ENCODE measurements at regions not wholly inside any gene's neighbourhood (a gene's known extent, or its start where the extent isn't known, plus 50 kb on each side); places are given as distances from the start of the nearest gene placed in this dataset.
A peak's percentile ranks its signal among the peaks of the same experiment; 100 is the strongest.

GRCh38 chr2:157107877-157108276, 149.6 kb upstream of the GALNT5 start:
- DNase-seq (ENCODE audit: low read depth), result peak; percentile 71

GRCh38 chr2:157122776-157123175, 134.7 kb upstream of the GALNT5 start:
- H3K4me3 ChIP-seq (ENCODE audit: low read depth, low read length), result no peak overlapping the region
- H3K27me3 ChIP-seq (ENCODE audit: control insufficient read depth, insufficient read depth, low read length), result no peaks in the 10 kb centered on the region
- FAIRE-seq, result no peak
- TF ChIP-seq CTCF (IDR thresholded peaks at IDR 0.05; ENCODE audit: insufficient read depth, low read length, severe bottlenecking), result no peak
- DNase-seq (ENCODE audit: low read depth), result no peak
- H3K36me3 ChIP-seq (ENCODE audit: control insufficient read depth, insufficient read depth, low read length), result no peaks in the 10 kb centered on the region

More at GRCh38 chr2:157107877-157108276, 149.6 kb upstream of the GALNT5 start:
- no peak for FAIRE-seq
- Histone ChIP-seq H3K4me3 (ENCODE audit: low read depth, low read length) (no peak overlapping the region), H3K27me3 (ENCODE audit: control insufficient read depth, insufficient read depth, low read length) (no peaks in the 10 kb centered on the region), H3K36me3 (ENCODE audit: control insufficient read depth, insufficient read depth, low read length) (no peaks in the 10 kb centered on the region)
- TF ChIP-seq CTCF (IDR thresholded peaks at IDR 0.05; ENCODE audit: insufficient read depth, low read length, severe bottlenecking), result no peak

GRCh38 chr2:157124731-157125130, 132.8 kb upstream of the GALNT5 start:
- peak; percentile 47 for FAIRE-seq
- H3K27me3 ChIP-seq (ENCODE audit: control insufficient read depth, insufficient read depth, low read length), result no peaks in the 10 kb centered on the region
- no peak overlapping the region for H3K4me3 ChIP-seq (ENCODE audit: low read depth, low read length)
- DNase-seq (ENCODE audit: low read depth), result no peak
- TF ChIP-seq CTCF (IDR thresholded peaks at IDR 0.05; ENCODE audit: insufficient read depth, low read length, severe bottlenecking), result no peak
- H3K36me3 ChIP-seq (ENCODE audit: control insufficient read depth, insufficient read depth, low read length), result no peaks in the 10 kb centered on the region

GRCh38 chr2:157125685-157126084, 131.8 kb upstream of the GALNT5 start:
- FAIRE-seq (no peak), DNase-seq (ENCODE audit: low read depth) (peak; percentile 1)
- no peaks in the 10 kb centered on the region for H3K36me3 ChIP-seq (ENCODE audit: control insufficient read depth, insufficient read depth, low read length)
- TF ChIP-seq CTCF (IDR thresholded peaks at IDR 0.05; ENCODE audit: insufficient read depth, low read length, severe bottlenecking), result no peak
- H3K27me3 ChIP-seq (ENCODE audit: control insufficient read depth, insufficient read depth, low read length), result no peaks in the 10 kb centered on the region
- no peak overlapping the region for H3K4me3 ChIP-seq (ENCODE audit: low read depth, low read length)

- TF ChIP-seq CTCF (IDR thresholded peaks at IDR 0.05; ENCODE audit: insufficient read depth, low read length, severe bottlenecking), result no peak
- Histone ChIP-seq H3K4me3 (ENCODE audit: low read depth, low read length) (no peak overlapping the region), H3K27me3 (ENCODE audit: control insufficient read depth, insufficient read depth, low read length) (no peaks in the 10 kb centered on the region), H3K36me3 (ENCODE audit: control insufficient read depth, insufficient read depth, low read length) (no peaks in the 10 kb centered on the region)
- FAIRE-seq, result no peak
- no peak for DNase-seq (ENCODE audit: low read depth)
Measured at GRCh38 chr2:157127249-157128012, 130.1 kb upstream of the GALNT5 start.

- FAIRE-seq, result no peak
- Histone ChIP-seq H3K27me3 (ENCODE audit: control insufficient read depth, insufficient read depth, low read length) (no peaks in the 10 kb centered on the region), H3K4me3 (ENCODE audit: low read depth, low read length) (no peak overlapping the region), H3K36me3 (ENCODE audit: control insufficient read depth, insufficient read depth, low read length) (no peaks in the 10 kb centered on the region)
- no peak for DNase-seq (ENCODE audit: low read depth)
- no peak for TF ChIP-seq CTCF (IDR thresholded peaks at IDR 0.05; ENCODE audit: insufficient read depth, low read length, severe bottlenecking)
Measured at GRCh38 chr2:157143901-157144300, 113.6 kb upstream of the GALNT5 start.
